Activated CD4-positive, CD25-positive, alpha-beta regulatory T cell treated with anti-CD3 and anti-CD28 coated beads, Interleukin-2, amount 50 U/mL, for 16 hours (primary cell): ENCODE measurements at regions not wholly inside any gene's neighbourhood (a gene's known extent, or its start where the extent isn't known, plus 50 kb on each side); places are given as distances from the start of the nearest gene placed in this dataset.
"Not testable (repeated sequence)": the region's sequence is repeated elsewhere in the genome, so short reads cannot be mapped to it uniquely, and the experiment has no call there.

ENCODE experiments used
- DNase-seq: peaks from one replicate; pipeline ENCODE4 v3.0.0-alpha.2; 2020; ENCODE audit warnings: low read depth, low spot score

GRCh38 chr2:160794926-160795325 is 301.3 kb upstream of the RBMS1 start:
- DNase-seq: no peak

DNA sequence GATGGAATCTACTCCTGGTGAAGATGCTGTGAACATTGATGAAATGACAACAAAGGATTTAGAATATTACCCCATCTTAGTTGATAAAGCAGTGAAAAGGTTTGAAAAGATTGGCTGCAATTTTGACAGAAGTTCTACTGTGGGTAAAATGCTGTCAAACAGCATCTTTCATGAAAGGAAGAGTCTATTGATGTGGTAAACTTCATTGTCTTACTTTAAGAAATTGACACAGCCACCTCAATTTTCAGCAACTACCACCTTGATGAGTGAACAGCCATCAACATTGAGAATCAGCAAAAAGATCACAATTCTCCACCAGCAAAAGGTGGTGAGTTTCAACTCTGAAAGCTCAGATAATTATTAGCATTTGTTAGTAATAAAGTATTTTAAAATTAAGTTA is 310.3 kb upstream of the RBMS1 start:
- no peak for DNase-seq

DNA sequence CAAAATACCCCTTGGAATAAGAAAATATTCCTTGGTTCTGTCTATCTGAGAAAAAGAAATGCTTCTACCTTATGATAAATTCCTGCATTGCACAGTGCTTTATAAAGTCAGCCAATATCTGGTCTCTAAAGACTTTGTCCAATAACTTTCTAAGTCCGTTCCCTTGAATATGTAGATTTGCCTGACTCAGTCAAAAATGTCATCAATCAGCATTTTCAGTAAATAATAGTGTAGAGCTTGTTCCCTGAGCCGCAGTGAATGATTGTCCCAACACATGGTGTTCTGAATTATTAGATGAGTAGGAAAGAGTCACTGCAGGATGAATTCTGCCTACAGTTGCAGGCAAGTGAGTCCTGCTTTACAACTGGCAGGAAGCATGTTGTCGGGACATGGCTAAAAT is 316.8 kb upstream of the RBMS1 start:
- DNase-seq: no peak

GRCh38 chr2:160812830-160813505 is 319.4 kb upstream of the RBMS1 start:
- DNase-seq: no peak

DNA sequence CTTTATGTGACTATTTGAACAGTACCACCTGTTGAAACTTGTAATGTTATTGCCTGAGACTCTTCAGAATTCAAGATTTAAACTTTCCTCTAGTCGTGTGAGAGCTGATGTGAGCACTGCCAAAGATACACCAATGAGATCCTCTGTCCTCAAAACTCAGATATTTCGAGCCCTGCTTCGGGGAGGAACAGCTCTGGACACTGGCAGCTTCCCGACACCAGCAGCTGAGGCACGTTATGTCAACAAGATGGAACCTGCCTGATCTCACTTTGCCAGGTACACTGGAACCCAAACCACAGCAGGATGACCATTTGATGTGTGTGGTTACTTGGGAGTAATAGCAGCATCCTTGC is 319.9 kb upstream of the RBMS1 start:
- no peak for DNase-seq

DNA sequence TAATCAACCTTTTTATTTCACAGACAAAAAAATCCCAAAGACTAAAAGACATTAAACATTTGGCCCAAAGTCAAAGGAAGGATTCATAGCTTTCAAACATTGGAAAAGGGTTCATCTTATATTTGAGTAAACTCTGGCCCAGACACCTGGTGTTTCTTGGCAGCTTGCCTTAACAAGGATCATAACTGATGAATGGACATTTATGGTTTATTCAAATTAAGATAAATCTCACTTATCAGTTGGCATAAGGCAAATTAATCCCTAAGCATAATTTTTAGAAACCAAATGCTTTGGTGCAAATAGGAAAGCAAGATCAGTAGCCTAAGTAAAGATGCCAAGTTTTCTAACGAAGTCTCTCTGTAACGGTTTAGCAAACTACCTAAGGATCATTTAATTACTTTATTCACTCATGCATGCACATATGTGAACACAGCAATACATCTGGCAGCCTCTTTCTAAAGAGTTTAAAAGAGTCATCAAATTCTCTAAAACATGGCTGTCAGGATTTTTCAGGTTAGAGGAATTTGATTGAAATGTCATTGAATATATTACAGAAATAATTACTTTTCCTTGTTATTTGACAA is 323.4 kb upstream of the RBMS1 start:
- no peak for DNase-seq

DNA sequence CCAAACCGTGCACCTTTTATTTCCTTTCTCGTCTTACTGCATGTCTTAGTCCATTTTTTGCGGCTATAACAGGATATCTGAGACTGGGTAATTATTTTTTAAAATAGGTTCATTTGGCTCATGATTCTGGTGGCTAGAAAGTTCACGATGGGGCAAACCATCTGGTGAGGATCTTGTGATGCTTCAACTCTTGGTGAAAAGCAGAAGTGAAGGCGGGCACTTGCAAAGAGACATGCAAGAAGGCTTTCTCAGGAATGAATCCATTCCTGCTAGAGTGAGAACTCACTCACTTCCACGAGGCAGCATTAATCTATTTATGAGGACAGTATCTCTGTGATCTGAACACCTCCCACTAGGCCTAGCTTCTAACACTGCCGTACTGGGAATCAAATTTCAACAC is 327.1 kb upstream of the RBMS1 start:
- no peak for DNase-seq

DNA sequence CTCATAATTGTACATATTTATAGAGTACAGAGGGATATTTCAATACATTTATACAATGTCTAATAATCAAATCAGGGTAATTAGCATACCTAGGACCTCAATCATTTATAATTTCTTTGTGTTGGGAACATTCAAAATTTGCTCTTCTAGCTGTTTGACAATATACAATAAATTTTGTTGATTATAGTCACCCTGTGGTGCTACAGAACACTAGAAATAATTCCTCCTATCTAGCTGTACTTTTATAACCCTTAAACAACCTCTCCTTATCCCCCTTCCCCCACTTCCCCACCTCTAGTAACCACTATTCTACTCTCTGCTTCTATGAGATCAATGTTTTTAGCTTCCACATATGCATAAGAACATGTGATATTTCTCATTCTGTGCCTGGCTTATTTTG is 328.4 kb upstream of the RBMS1 start:
- no peak for DNase-seq

- no peak for DNase-seq
Observed at GRCh38 chr2:160825433-160825832, 331.8 kb upstream of the RBMS1 start.

- DNase-seq: no peak
Observed at GRCh38 chr2:160826496-160826895, 332.9 kb upstream of the RBMS1 start.

DNA sequence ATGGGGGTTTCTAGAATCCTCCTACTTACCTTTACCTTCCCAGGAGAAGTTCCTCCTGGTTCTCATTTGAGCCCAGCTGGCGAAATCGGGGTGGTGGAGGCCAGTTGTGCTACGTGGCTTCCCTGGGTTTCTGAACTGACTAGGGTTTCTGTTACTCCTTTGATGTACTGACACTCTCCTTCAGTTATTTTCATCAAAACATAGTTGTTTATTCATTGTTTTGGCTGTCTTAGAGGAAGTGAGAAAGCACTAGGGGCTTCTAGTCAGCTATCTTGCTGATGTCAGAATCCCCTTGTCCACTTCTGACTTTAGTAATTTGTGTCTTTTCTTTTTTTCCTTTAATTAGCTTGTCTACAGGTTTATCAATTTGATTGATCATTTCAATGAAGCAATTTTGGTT is 332.2 kb upstream of the TANK start:
- no peak for DNase-seq

GRCh38 chr2:160832381-160832780 is 327.8 kb upstream of the TANK start:
- not testable (repeated sequence) for DNase-seq

DNA sequence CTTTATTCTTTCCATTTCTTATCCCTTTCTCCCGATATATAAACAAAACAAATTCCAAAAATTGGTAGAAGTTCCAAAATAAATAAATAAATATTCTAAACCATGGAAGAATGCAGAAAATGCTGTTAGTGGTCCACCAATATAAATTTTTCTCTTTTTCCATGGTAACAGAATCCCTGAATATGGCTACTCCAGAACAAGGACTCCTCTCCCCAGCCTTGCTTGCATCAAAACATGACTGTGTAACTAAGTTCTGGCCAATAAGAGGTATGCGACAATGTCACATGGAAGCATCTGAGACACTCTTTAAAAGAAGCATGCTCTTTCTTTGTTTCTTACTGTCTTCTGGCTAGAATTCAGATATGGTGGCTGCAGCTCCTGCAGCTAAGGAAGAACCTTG is 325.1 kb upstream of the TANK start:
- no peak for DNase-seq

GRCh38 chr2:160836755-160837154 is 323.5 kb upstream of the TANK start:
- DNase-seq: no peak

DNA sequence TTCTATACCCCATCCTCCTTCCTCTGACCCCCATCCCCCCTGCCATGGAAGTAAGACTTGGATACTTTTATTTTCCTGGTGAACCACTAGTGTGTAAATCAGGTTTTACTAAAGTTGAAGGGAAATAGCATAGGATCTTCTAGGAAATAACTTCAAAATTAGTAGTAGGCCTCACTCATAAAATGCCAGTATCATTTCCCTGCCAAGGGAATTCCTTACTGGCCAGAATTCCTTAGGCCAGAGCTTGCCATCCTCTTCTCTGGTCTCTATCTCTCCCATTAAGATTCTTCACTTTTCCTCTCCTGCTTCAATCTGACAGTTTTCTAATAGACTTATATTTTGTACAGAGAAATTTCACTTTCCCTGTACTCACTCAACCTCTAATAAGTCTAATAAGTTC is 322.8 kb upstream of the TANK start:
- no peak for DNase-seq

GRCh38 chr2:160838147-160838546 is 322.1 kb upstream of the TANK start:
- DNase-seq: no peak

DNA sequence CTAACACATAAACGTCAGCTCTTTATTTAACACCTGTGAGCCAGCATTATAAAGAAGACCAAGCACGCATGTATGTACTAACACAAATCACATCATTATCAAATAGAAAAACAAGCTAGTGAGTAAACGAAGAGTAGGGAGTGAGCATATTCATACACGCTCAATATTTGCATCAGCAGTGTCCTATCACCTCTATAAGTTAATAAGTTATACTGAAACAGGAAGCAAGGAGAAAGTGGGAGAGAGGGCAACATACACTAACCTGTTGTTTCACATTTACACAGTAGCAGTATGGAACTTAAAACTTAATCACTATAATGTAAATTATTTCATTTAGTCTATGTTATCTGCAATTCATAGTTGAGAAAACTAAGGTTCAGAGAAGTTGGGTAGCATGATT is 321.5 kb upstream of the TANK start:
- DNase-seq: no peak

GRCh38 chr2:160842286-160842685 is 317.9 kb upstream of the TANK start:
- DNase-seq: no peak

GRCh38 chr2:160859096-160859495 is 301.1 kb upstream of the TANK start:
- DNase-seq: no peak

DNA sequence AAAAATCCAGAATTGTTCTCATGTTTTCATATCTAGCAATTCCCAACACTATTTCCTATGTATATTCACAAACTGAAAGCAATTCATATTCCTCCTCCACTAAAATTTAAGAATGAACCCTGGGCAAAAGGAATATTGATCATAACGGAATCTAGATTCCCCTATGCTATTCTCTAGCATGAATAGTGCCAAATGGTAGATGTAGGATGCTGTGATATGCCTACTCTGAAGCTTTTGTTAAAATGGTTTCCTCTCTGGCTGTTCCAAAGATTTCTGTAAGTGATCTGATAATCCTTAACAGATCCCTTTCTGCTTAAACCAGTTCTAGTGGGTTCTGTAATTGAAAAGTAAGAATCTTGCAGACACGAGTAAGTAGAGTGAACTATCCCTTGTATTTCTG is 298.0 kb upstream of the TANK start:
- no peak for DNase-seq

DNA sequence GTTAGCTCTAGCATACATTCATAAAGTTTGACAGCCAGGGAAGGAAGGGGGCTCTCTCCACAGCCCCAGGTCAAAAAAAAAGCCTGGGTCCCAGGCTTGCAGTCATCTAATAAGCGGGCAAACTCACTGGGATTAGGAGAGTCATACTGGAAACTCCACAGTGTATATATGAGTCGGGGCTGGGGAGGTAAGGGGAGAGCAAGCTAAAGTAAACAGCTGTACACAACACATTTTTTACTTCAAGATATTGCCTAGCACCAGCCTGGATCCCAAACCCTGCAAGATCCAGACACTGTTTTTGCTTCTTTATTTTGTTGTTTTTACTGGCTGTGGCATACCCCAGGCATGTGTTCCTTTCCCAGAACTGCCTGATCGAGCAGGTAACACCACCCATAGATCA is 291.3 kb upstream of the TANK start:
- no peak for DNase-seq

- no peak for DNase-seq
Observed at GRCh38 chr2:160869411-160869810, 290.8 kb upstream of the TANK start.

DNA sequence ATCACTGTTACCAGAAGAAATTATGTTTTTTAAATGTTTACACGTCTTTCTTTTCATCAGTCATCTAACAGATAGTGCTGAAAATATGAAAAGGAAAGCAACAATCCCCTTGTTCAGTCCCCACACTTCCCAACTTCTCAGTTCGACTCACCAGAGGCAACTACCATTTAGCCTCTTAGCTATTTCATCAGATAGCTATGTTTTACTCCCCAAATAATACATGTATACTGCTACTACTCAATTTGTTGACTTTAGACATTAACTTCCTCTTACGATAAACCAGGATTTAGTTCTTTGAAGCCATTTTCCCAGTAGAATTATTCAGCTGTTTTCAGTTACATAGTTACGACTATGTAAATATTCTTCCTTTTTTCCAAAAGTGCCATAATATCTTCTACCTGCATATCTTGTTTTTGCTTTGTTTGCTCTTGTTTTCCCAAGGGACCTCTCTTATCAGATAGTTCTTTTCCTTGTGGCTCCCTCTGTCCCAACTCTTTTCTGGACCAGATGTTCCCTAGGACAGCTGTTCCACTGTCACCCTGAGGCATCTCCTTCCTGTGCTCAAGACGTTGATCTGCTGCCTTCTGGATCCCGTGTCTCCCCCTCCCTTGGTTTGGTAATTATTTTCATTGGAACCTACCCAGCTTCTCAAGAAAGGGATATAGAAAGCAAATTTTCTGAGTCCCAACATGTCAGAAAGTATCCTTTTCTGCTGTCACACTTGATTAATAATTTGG is 289.3 kb upstream of the TANK start:
- no peak for DNase-seq
